Lower leg skin (tissue), 3 donors: ENCODE measurements at regions not wholly inside any gene's neighbourhood (a gene's known extent, or its start where the extent isn't known, plus 50 kb on each side); places are given as distances from the start of the nearest gene placed in this dataset.

Experiments used
- CTCF ChIP-seq, 3 donors: fragments of 450-650 bp; IDR thresholded peaks; one replicate each; pipeline ENCODE4 v1.5.1; 2016; ENCODE audit warnings: antibody characterized with exemption in 3 of 3, mild to moderate bottlenecking in 3 of 3, moderate library complexity in 2 of 3
- POLR2A ChIP-seq, 2 donors: fragments of 450-650 bp; IDR thresholded peaks; one replicate each; pipeline ENCODE4 v1.6.1; 2016 to 2017; ENCODE audit warnings: antibody characterized with exemption in 2 of 2, mild to moderate bottlenecking in 1 of 2, moderate library complexity in 1 of 2

- no peak for TF ChIP-seq POLR2A (IDR thresholded peaks at IDR 0.05)
- TF ChIP-seq CTCF (IDR thresholded peaks at IDR 0.05), result no peak
These were observed 154.7 kb downstream of the SOX11 start for GRCh38 chr2:5846881-5847280.
